Choroid plexus epithelial cell (primary cell): ENCODE measurements at regions not wholly inside any gene's neighbourhood (a gene's known extent, or its start where the extent isn't known, plus 50 kb on each side); places are given as distances from the start of the nearest gene placed in this dataset.

Source experiments
- DNase-seq: peaks from one replicate; pipeline ENCODE4 v3.0.0-alpha.2; 2010; ENCODE audit warnings: low read depth
- H3K4me3 ChIP-seq: 2 replicates; pipeline ENCODE4 v1.5.1; 2011; ENCODE audit warnings: low read depth, mild to moderate bottlenecking, control low read depth, low read length, moderate library complexity
- TF ChIP-seq, protein P1 (sequence below): conservative IDR thresholded peaks from 2 replicates; pipeline ENCODE4 v1.5.1; 2011; ENCODE audit warnings: low read depth, mild to moderate bottlenecking, control low read depth, inconsistent platforms, low read length, moderate library complexity

GRCh38 chr1:234775477-234776246, 165.7 kb upstream of the IRF2BP2 start:
- no peak overlapping the region for H3K4me3 ChIP-seq
- no peak for DNase-seq
- TF ChIP-seq, protein P1, sequence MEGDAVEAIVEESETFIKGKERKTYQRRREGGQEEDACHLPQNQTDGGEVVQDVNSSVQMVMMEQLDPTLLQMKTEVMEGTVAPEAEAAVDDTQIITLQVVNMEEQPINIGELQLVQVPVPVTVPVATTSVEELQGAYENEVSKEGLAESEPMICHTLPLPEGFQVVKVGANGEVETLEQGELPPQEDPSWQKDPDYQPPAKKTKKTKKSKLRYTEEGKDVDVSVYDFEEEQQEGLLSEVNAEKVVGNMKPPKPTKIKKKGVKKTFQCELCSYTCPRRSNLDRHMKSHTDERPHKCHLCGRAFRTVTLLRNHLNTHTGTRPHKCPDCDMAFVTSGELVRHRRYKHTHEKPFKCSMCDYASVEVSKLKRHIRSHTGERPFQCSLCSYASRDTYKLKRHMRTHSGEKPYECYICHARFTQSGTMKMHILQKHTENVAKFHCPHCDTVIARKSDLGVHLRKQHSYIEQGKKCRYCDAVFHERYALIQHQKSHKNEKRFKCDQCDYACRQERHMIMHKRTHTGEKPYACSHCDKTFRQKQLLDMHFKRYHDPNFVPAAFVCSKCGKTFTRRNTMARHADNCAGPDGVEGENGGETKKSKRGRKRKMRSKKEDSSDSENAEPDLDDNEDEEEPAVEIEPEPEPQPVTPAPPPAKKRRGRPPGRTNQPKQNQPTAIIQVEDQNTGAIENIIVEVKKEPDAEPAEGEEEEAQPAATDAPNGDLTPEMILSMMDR: no peak

GRCh38 chr1:234774971-234775370, 165.0 kb upstream of the IRF2BP2 start:
- DNase-seq: peak; percentile 86

GRCh38 chr1:234773936-234774677, 164.1 kb upstream of the IRF2BP2 start:
- TF ChIP-seq, protein P1: no peak
- no peak overlapping the region for H3K4me3 ChIP-seq
- no peak for DNase-seq

More at GRCh38 chr1:234774971-234775370, 165.0 kb upstream of the IRF2BP2 start:
- no peak overlapping the region for H3K4me3 ChIP-seq
- TF ChIP-seq, protein P1: no peak

GRCh38 chr1:234772345-234773147, 162.6 kb upstream of the IRF2BP2 start:
- peak; percentile 99 for DNase-seq
- TF ChIP-seq, protein P1: no peak
- H3K4me3 ChIP-seq: no peak overlapping the region

DNA sequence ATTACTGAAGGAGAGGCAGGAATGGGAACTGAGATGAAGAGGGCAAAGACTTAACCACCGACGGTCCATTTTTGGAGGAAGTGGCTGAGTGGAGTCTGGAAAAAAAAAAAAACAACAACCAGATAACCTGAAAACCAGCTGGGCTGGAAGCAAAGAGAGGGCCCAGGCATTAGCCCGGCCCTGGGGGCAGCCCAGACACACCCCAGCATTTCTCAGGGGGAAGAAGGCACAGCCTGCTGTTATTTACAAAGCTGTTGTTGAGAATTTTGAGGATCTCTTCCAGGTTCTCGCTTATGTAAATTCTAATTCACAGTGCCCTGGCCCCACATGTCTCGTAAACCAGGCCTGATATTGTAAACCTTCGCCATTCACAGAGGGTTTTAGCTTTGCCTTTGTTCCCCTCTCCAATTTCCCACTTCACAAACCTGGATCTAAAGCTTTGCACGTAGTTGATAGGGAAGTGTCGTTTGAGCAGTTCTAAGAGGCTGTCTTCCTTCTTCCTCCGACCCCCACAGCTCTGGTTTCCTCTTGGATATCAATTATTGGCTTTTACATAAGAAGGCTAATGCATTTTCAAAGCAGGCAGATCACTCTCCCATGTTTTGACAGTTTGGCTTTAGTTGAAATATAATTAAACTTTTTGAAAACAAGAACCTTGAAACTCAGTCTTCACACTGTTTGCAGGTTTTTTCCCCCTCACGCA, 161.8 kb upstream of the IRF2BP2 start:
- DNase-seq: no peak
- no peak overlapping the region for H3K4me3 ChIP-seq

More for the DNA sequence above, 161.8 kb upstream of the IRF2BP2 start:
- TF ChIP-seq, protein P1: no peak
